GM10248 (cell line): ENCODE measurements at regions not wholly inside any gene's neighbourhood (a gene's known extent, or its start where the extent isn't known, plus 50 kb on each side); places are given as distances from the start of the nearest gene placed in this dataset.

ENCODE experiments used
- CTCF ChIA-PET: fragments of 300-600 bp; sonication (Branson Sonifier 250); formaldehyde crosslinking; extraction: SDS; loops from one replicate; lab custom pipeline; 2021; ENCODE audit warnings: antibody characterized with exemption; lab: Yijun Ruan, JAX
- POLR2A ChIA-PET: fragments of 350-650 bp; sonication (Branson Sonifier 250); formaldehyde crosslinking; extraction: SDS; loops from one replicate; lab custom pipeline; 2020; ENCODE audit warnings: antibody characterized with exemption; lab: Yijun Ruan, JAX
- DNase-seq: peaks from one replicate; pipeline ENCODE4 v3.0.0; 2012; ENCODE audit errors: extremely low spot score
- CTCF ChIP-seq: IDR thresholded peaks from 2 replicates; pipeline ENCODE4 v1.5.1; 2012; ENCODE audit warnings: mild to moderate bottlenecking, low read depth; ENCODE audit errors: extremely low read depth, missing control alignments, control extremely low read depth

DNA sequence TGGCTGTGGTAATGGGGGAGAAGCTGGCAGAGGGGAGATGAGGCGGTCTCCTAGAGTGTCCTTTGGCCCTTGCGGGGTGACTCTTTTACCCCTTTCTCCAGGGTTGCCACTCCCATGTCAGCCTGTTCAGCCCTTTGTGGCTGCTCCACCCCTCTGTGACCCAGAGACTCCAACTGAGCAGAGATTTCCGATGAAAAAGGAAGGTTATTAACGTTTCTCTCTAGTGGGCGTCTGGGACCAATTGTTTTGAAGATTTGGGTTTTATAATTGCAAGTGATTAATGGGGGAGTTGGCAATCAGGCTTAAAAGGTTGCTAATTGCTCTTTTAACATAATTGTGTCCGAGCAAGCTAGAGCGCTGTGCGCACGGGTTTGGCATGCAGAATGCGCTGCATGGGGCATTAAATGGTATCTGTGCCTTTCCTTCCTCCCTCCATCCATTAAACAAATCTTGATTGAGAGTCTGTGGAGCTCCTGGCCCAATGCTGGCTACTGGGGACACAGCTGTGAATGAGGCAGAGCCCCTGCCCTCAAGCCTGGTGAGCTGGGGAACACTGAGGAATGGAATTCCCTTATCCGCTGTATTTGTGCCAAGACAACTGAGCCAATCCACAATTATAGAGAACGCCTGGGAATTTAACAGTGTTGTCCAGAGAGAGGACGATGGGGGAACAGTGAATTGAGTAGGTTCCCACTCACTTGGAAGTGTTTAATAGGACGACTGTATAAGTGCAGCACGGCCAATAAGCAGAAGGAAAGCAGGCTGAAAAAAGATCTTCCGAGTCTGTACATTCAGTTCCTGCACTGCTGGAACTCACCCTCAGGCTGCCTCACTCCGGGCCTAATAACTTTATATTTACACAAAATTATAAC lies 295.9 kb downstream of the MIAT start:
- TF ChIP-seq CTCF: no peak
- ChIA-PET POLR2A (no interaction called here), CTCF (interaction anchor here (0.9 kb wide), 1 partner anchor 13 kb away, joined by 3 read pairs; no protein-coding TSS in a partner anchor)
- DNase-seq: no peak

DNA sequence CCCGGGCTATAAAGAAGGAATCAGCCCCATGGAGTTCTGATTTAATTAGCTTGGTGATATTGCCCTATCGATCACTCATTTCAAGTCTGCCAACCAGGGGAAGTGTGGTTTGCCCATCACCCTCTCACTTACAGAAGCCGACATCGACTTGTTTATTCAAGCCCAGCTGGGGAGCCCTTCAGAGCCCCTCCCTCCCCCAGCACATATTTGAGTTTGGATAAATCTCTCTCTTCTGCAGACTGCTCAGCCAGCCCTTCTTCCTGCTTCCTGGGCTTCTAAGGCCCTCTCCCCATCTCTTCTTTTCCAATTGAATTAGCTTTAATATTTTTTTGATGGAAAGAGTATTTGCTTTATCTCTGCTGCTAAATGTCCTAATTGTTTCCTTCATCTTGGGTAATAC lies 299.0 kb downstream of the MIAT start:
- CTCF ChIA-PET: no interaction called here

DNA sequence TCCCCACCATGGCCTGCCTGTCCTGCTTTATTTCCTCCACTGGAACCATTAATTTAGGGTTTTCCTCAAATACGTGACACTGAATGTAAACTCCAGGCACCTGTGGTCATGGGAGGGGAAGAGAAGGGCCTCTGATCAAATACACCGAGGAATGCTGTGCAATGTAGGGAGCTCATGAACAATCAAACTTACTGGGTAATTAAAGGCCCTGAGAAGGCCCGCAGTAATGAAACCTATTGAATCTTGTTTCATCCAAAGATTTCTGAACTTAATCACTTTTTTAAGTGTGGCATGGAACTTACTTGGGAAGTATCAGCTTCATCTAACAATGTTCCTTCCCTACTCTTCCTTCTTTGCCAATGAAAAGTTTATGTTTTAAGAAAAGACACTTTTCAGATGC lies 299.8 kb downstream of the MIAT start:
- CTCF ChIA-PET: no interaction called here
- DNase-seq: no peak
- TF ChIP-seq CTCF: no peak
- POLR2A ChIA-PET: no interaction called here

More for the DNA sequence above, 299.0 kb downstream of the MIAT start:
- POLR2A ChIA-PET: no interaction called here
- DNase-seq: no peak
- TF ChIP-seq CTCF: no peak

- no peak for TF ChIP-seq CTCF
- DNase-seq: no peak
- CTCF ChIA-PET: interaction anchor here (1.7 kb wide), 1 partner anchor 9 kb away, joined by 4 read pairs; no protein-coding TSS in a partner anchor
- POLR2A ChIA-PET: no interaction called here
Measured at GRCh38 chr22:26957897-26958296, 300.5 kb downstream of the MIAT start.

DNA sequence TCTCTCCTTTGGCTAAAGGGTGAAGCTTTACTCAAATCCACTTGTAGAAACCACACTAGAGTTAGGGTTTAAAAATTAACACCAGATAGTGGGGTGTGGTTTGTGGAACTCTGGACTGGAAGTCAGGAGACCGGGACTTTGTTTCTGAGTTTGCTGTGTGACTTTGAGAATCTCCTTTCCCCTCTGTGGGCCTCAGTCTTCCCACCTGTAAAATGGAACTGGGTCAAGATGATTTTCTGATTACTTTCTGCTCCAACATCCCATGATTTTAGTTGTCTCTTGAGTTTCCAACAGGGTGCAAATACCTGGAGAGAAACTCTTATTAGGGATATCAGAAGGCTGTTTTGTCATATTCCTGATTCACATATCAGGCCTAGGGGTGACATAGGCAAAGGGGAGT lies 301.0 kb downstream of the MIAT start:
- no peak for DNase-seq
- CTCF ChIA-PET: interaction anchor here (1.7 kb wide), 1 partner anchor 10 kb away, joined by 4 read pairs; no protein-coding TSS in a partner anchor
- no peak for TF ChIP-seq CTCF
- POLR2A ChIA-PET: no interaction called here

GRCh38 chr22:26964642-26965041 lies 307.3 kb downstream of the MIAT start:
- no peak for TF ChIP-seq CTCF
- CTCF ChIA-PET: interaction anchor here (1.9 kb wide), 1 partner anchor 13 kb away, joined by 3 read pairs; no protein-coding TSS in a partner anchor
- no peak for DNase-seq
- POLR2A ChIA-PET: no interaction called here
